ENCODE measurements at regions not wholly inside any gene's neighbourhood (a gene's known extent, or its start where the extent isn't known, plus 50 kb on each side); places are given as distances from the start of the nearest gene placed in this dataset.

DNA sequence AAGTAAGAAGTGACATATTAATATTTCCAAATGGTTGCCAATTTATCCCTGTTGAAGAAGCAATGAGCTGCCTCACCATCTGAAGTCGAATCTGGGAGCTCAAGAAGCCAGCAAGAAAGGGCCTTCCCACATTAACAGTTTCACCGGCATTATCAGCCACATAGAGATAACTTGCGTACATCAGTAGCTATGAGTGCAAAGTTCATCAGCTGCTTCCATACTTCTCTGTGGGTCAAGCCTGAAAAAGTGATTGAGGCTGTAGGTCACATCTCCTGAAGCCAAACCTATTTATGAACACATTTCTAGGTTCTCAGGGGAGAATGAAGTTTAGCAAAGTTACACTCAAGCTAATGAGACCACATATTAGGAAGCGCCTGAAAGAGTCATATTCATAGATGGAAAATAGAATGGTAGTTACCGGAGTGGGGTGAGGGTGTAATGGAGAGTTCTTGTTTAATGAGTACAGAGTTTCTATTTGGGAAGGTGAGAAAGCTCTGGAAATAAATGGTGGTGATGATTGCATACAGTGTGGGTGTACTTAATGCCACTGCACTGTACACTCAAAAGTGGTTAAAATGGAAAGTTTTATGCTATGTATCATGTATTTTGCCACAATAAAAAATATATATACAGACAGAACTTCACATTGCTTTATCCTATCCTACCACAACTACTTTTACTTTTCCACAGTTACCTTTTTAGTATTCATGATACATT lies 189.3 kb upstream of the SP4 start:
- H3K4me3 ChIP-seq (ENCODE audit: low read length, poor library complexity, severe bottlenecking): no peak overlapping the region
- no peaks in the 10 kb centered on the region for H4K20me1 ChIP-seq (ENCODE audit: insufficient read depth, low read length, poor library complexity, severe bottlenecking)
- H3K27me3 ChIP-seq (ENCODE audit: insufficient read depth, low read length, poor library complexity, severe bottlenecking): no peaks in the 10 kb centered on the region
- TF ChIP-seq, protein P1, sequence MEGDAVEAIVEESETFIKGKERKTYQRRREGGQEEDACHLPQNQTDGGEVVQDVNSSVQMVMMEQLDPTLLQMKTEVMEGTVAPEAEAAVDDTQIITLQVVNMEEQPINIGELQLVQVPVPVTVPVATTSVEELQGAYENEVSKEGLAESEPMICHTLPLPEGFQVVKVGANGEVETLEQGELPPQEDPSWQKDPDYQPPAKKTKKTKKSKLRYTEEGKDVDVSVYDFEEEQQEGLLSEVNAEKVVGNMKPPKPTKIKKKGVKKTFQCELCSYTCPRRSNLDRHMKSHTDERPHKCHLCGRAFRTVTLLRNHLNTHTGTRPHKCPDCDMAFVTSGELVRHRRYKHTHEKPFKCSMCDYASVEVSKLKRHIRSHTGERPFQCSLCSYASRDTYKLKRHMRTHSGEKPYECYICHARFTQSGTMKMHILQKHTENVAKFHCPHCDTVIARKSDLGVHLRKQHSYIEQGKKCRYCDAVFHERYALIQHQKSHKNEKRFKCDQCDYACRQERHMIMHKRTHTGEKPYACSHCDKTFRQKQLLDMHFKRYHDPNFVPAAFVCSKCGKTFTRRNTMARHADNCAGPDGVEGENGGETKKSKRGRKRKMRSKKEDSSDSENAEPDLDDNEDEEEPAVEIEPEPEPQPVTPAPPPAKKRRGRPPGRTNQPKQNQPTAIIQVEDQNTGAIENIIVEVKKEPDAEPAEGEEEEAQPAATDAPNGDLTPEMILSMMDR (conservative IDR thresholded peaks at IDR 0.05; ENCODE audit: low read length): no peak
- no peak for TF ChIP-seq EZH2phosphoT487 (IDR thresholded peaks at IDR 0.05; ENCODE audit: borderline replicate concordance)
- no peaks in the 10 kb centered on the region for H3K9me3 ChIP-seq (ENCODE audit: insufficient read depth, low read depth, low read length)
- no peaks in the 10 kb centered on the region for H3K36me3 ChIP-seq (ENCODE audit: insufficient read depth, low read length)
- H3K79me2 ChIP-seq (ENCODE audit: insufficient read depth, low read length): no peaks in the 10 kb centered on the region
- no peak overlapping the region for H3K9ac ChIP-seq (ENCODE audit: low read depth, low read length, poor library complexity, severe bottlenecking)
- no peaks in the 10 kb centered on the region for H3K4me1 ChIP-seq (ENCODE audit: insufficient read depth, low read length, poor library complexity, severe bottlenecking)
- no peaks in the 10 kb centered on the region for H3F3A ChIP-seq (ENCODE audit: low read depth)
- no peak overlapping the region for H3K4me2 ChIP-seq (ENCODE audit: low read depth, low read length, poor library complexity, severe bottlenecking)
- no peaks in the 10 kb centered on the region for H3K9me2 ChIP-seq (replicated peaks; ENCODE audit: low read depth, low read length)
- no peak overlapping the region for H2AFZ ChIP-seq (ENCODE audit: low read length)

DNA sequence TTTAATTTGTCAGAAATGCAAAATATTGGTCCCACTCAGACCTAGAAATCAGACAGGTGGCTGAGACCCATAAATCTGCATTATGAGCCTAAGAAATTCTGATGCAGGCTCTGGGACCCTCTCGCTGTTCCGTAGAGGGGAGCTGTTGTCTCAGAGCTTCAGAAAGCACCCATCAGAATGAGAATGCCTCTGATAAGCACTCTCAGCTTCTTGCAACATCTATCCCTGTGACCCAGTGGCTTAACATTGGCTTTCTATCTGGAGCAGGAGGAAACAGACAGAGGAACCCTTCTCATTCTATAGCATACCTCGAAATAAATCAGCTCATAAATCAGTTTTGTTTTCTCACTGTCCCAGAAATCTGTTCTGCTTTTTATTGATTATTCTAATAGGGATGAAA lies 184.6 kb upstream of the SP4 start:
- H3K4me3 ChIP-seq (ENCODE audit: low read length, poor library complexity, severe bottlenecking): no peak overlapping the region
- no peak overlapping the region for H3K4me2 ChIP-seq (ENCODE audit: low read depth, low read length, poor library complexity, severe bottlenecking)
- H3K79me2 ChIP-seq (ENCODE audit: insufficient read depth, low read length): no peaks in the 10 kb centered on the region
- H3K9me3 ChIP-seq (ENCODE audit: insufficient read depth, low read depth, low read length): no peaks in the 10 kb centered on the region
- no peaks in the 10 kb centered on the region for H3K4me1 ChIP-seq (ENCODE audit: insufficient read depth, low read length, poor library complexity, severe bottlenecking)
- TF ChIP-seq, protein P1 (conservative IDR thresholded peaks at IDR 0.05; ENCODE audit: low read length): no peak
- TF ChIP-seq EZH2phosphoT487 (IDR thresholded peaks at IDR 0.05; ENCODE audit: borderline replicate concordance): no peak
- no peaks in the 10 kb centered on the region for H3K36me3 ChIP-seq (ENCODE audit: insufficient read depth, low read length)
- no peak overlapping the region for H3K9ac ChIP-seq (ENCODE audit: low read depth, low read length, poor library complexity, severe bottlenecking)
- no peak overlapping the region for H2AFZ ChIP-seq (ENCODE audit: low read length)
- H3F3A ChIP-seq (ENCODE audit: low read depth): no peaks in the 10 kb centered on the region
- no peaks in the 10 kb centered on the region for H3K9me2 ChIP-seq (replicated peaks; ENCODE audit: low read depth, low read length)
- no peaks in the 10 kb centered on the region for H4K20me1 ChIP-seq (ENCODE audit: insufficient read depth, low read length, poor library complexity, severe bottlenecking)
- H3K27me3 ChIP-seq (ENCODE audit: insufficient read depth, low read length, poor library complexity, severe bottlenecking): no peaks in the 10 kb centered on the region

DNA sequence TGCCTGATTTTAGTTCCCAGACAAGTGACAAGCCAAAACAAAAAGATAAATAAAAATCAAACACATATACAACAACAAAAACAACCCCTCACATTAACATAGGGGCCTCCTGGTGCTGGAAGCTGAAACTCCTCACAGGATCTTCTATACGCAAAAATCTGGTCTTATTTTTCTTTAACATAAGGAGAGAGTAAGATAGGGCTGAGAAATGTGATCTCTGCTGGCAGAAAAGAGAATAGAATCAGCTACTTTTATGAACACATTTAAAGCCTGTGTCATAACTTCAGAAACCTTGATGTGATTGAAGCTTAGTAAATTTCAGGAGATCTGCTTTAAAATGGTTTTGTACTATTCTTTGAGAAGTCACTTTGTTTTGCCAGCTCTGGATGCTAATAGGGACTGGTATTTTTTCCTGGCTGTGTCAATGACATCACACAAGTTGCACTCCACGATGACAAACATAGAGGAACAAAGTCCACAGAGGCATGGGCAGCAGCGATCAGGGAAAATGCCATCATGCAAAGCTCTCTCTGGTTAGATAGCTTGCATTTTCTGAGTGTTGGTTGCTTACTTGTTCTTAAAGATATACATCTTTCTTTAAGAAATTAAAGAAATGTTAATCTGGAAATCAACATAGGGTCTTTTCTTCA lies 176.6 kb upstream of the SP4 start:
- Histone ChIP-seq H4K20me1 (ENCODE audit: insufficient read depth, low read length, poor library complexity, severe bottlenecking) (no peaks in the 10 kb centered on the region), H3K9ac (ENCODE audit: low read depth, low read length, poor library complexity, severe bottlenecking) (no peak overlapping the region), H3F3A (ENCODE audit: low read depth) (no peaks in the 10 kb centered on the region), H3K4me2 (ENCODE audit: low read depth, low read length, poor library complexity, severe bottlenecking) (no peak overlapping the region), H3K4me3 (ENCODE audit: low read length, poor library complexity, severe bottlenecking) (no peak overlapping the region), H3K36me3 (ENCODE audit: insufficient read depth, low read length) (no peaks in the 10 kb centered on the region), H3K9me3 (ENCODE audit: insufficient read depth, low read depth, low read length) (no peaks in the 10 kb centered on the region), H3K79me2 (ENCODE audit: insufficient read depth, low read length) (no peaks in the 10 kb centered on the region), H3K9me2 (replicated peaks; ENCODE audit: low read depth, low read length) (no peaks in the 10 kb centered on the region), H3K27me3 (ENCODE audit: insufficient read depth, low read length, poor library complexity, severe bottlenecking) (no peaks in the 10 kb centered on the region), H2AFZ (ENCODE audit: low read length) (no peak overlapping the region), H3K4me1 (ENCODE audit: insufficient read depth, low read length, poor library complexity, severe bottlenecking) (peaks cover 4% of the 10 kb centered on the region)
- TF ChIP-seq EZH2phosphoT487 (IDR thresholded peaks at IDR 0.05; ENCODE audit: borderline replicate concordance): no peak
- TF ChIP-seq, protein P1 (conservative IDR thresholded peaks at IDR 0.05; ENCODE audit: low read length): peak; percentile 38; the same call in 1 of the 2 replicates
